B cell (primary cell): ENCODE measurements at regions not wholly inside any gene's neighbourhood (a gene's known extent, or its start where the extent isn't known, plus 50 kb on each side); places are given as distances from the start of the nearest gene placed in this dataset.

Experiments
- ATAC-seq: fragments of 200-7000 bp; cut with Tn5 transposase; one replicate; pipeline ENCODE4 v1.10.0; 2021; ENCODE audit warnings: low read depth, mild to moderate bottlenecking, moderate number of reproducible peaks, moderate library complexity
- CTCF ChIA-PET: fragments of 350-600 bp; sonication (Branson Sonifier 250); formaldehyde crosslinking; loops from one replicate; lab custom pipeline; 2021; ENCODE audit warnings: antibody characterized with exemption, inconsistent platforms; lab: Charles Lee
- POLR2A ChIA-PET: fragments of 350-600 bp; sonication (Branson Sonifier 250); formaldehyde crosslinking; loops from one replicate; lab custom pipeline; 2021; ENCODE audit warnings: antibody characterized with exemption; lab: Charles Lee
- DNase-seq: peaks from one replicate; pipeline ENCODE4 v3.0.0; 2013
- H2AFZ ChIP-seq: 2 replicates; pipeline ENCODE4 v1.6.1; 2012; ENCODE audit warnings: mild to moderate bottlenecking, low read depth, low read length; ENCODE audit not compliant: insufficient read depth, poor library complexity, severe bottlenecking
- H3K27ac ChIP-seq, 2 donors: 1 replicate in 1 of 2; 2 replicates in 1 of 2; pipeline ENCODE4 v1.5.1; 2012 to 2013; ENCODE audit warnings: low read length in 2 of 2, mild to moderate bottlenecking in 2 of 2, moderate library complexity in 1 of 2
- H3K27me3 ChIP-seq, 4 experiments: fragments of 200-600 bp in 1 of 4; sonication (generic) in 1 of 4; replicated peaks in 1 of 4; 1 replicate in 2 of 4; 2 replicates in 2 of 4; pipeline versions ENCODE4 v1.6.1 to v1.7.0; 2013 to 2016; ENCODE audit warnings: low read length in 3 of 4, mild to moderate bottlenecking in 2 of 4, mixed read lengths in 1 of 4, moderate library complexity in 1 of 4; ENCODE audit not compliant: insufficient read depth in 4 of 4, control insufficient read depth in 3 of 4; ENCODE audit errors: control extremely low read depth in 1 of 4
- H3K36me3 ChIP-seq, 2 experiments: replicated peaks in 1 of 2; 1 replicate in 1 of 2; 2 replicates in 1 of 2; pipeline versions ENCODE4 v1.6.1 to v1.7.1; 2013; ENCODE audit warnings: low read length in 1 of 2; ENCODE audit not compliant: insufficient read depth in 2 of 2, control insufficient read depth in 1 of 2; ENCODE audit errors: control extremely low read depth in 1 of 2, extremely low read depth in 1 of 2
- H3K4me1 ChIP-seq, 2 donors: fragments of 200-600 bp in 1 of 2; sonication (generic) in 1 of 2; 1 replicate in 1 of 2; 2 replicates in 1 of 2; pipeline versions ENCODE4 v1.5.1 to v1.6.1; 2013 to 2017; ENCODE audit warnings: low read length in 2 of 2; ENCODE audit not compliant: control insufficient read depth in 2 of 2, insufficient read depth in 2 of 2
- H3K4me2 ChIP-seq: replicated peaks from 2 replicates; pipeline ENCODE3; 2012; ENCODE audit warnings: mild to moderate bottlenecking, low read depth, low read length; ENCODE audit not compliant: poor library complexity, severe bottlenecking
- H3K4me3 ChIP-seq, 5 experiments: fragments of 200-600 bp in 1 of 5; sonication (generic) in 1 of 5; 1 replicate in 3 of 5; 2 replicates in 2 of 5; pipeline versions ENCODE4 v1.5.1 to v1.7.0; 2011 to 2016; ENCODE audit warnings: low read length in 4 of 5, mild to moderate bottlenecking in 4 of 5, low read depth in 2 of 5, control low read depth in 1 of 5, moderate library complexity in 1 of 5; ENCODE audit not compliant: insufficient read depth in 1 of 5; ENCODE audit errors: control extremely low read depth in 1 of 5, extremely low read depth in 1 of 5
- H3K79me2 ChIP-seq: fragments of 200-600 bp; sonication (generic); one replicate; pipeline ENCODE4 v1.6.0; 2016; ENCODE audit warnings: low read length; ENCODE audit not compliant: control insufficient read depth, insufficient read depth
- H3K9ac ChIP-seq: fragments of 200-600 bp; sonication (generic); 2 replicates; pipeline ENCODE4 v1.6.1; 2017; ENCODE audit warnings: mild to moderate bottlenecking, low read length, moderate library complexity
- H3K9me3 ChIP-seq, 3 donors: one replicate each; pipeline versions ENCODE4 v1.6.1 to v1.7.1; 2013; ENCODE audit warnings: low read length in 2 of 3; ENCODE audit not compliant: control insufficient read depth in 2 of 3, insufficient read depth in 1 of 3; ENCODE audit errors: control extremely low read depth in 1 of 3
- H4K20me1 ChIP-seq: 2 replicates; pipeline ENCODE4 v1.6.0; 2012; ENCODE audit warnings: mild to moderate bottlenecking, low read length; ENCODE audit not compliant: insufficient read depth, control insufficient read depth, poor library complexity, severe bottlenecking
- H3K27ac Mint-ChIP-seq: one replicate; pipeline ENCODE4 v1.8.0; 2021; ENCODE audit warnings: mixed read lengths
- H3K27me3 Mint-ChIP-seq: one replicate; pipeline ENCODE4 v1.8.0; 2021; ENCODE audit warnings: mixed read lengths
- H3K4me1 Mint-ChIP-seq: one replicate; pipeline ENCODE4 v1.8.0; 2021; ENCODE audit warnings: mixed read lengths
- H3K4me3 Mint-ChIP-seq: one replicate; pipeline ENCODE4 v1.8.0; 2021; ENCODE audit warnings: mixed read lengths
- H3K9me3 Mint-ChIP-seq: one replicate; pipeline ENCODE4 v1.8.0; 2022; ENCODE audit warnings: mixed read lengths; ENCODE audit not compliant: insufficient read depth
- EZH2 ChIP-seq: IDR thresholded peaks from 2 replicates; pipeline ENCODE4 v1.6.1; 2012; ENCODE audit warnings: borderline replicate concordance, low read depth, mild to moderate bottlenecking, moderate library complexity, low read length; ENCODE audit not compliant: insufficient read depth, poor library complexity, severe bottlenecking
- WGBS: methylation state at CpG from one replicate; pipeline ENCODE4 v1.1.5; 2013; ENCODE audit warnings: missing lambda C conversion rate; ENCODE audit not compliant: insufficient coverage; 5-methylcytosine and 5-hydroxymethylcytosine counted together
- intact Hi-C: fragments of 100-400 bp; cut with micrococcal nuclease; formaldehyde crosslinking; loops from one replicate; pipeline ENCODE4 v1.10.0; 2022
- TF ChIP-seq, protein P1 (sequence below): fragments of 200-600 bp; IDR thresholded peaks from one replicate; pipeline ENCODE4 v1.8.0; 2022; ENCODE audit warnings: antibody characterized with exemption, mild to moderate bottlenecking

DNA sequence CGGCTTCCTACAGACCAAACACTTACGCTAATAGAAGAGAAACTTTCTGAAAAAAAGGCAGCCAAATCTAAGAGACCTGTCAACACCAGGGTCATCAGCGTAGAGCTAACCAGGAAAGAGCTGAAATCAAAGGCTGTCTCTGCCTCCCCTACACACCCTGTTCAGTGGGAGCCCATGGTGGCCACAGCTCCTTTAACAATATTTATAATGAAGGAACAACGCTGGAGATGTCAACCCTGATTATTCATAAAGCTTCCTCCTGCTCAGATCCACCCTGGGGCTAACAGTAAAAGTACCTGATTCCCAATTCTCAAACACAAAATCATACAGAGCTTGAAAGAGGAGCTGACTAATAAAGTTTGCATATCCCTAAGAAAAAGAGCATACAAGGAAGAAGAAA is 133.7 kb downstream of the ANXA2 start:
- Mint-ChIP-seq H3K4me3 (no peak overlapping the region), H3K27me3 (peaks cover 7% of the 10 kb centered on the region), H3K9me3 (no peaks in the 10 kb centered on the region), H3K4me1 (no peaks in the 10 kb centered on the region), H3K27ac (no peak overlapping the region)
- H3K79me2 ChIP-seq = no peaks in the 10 kb centered on the region
- intact Hi-C loops = no loop called here
- TF ChIP-seq EZH2 = no peak
- TF ChIP-seq, protein P1, sequence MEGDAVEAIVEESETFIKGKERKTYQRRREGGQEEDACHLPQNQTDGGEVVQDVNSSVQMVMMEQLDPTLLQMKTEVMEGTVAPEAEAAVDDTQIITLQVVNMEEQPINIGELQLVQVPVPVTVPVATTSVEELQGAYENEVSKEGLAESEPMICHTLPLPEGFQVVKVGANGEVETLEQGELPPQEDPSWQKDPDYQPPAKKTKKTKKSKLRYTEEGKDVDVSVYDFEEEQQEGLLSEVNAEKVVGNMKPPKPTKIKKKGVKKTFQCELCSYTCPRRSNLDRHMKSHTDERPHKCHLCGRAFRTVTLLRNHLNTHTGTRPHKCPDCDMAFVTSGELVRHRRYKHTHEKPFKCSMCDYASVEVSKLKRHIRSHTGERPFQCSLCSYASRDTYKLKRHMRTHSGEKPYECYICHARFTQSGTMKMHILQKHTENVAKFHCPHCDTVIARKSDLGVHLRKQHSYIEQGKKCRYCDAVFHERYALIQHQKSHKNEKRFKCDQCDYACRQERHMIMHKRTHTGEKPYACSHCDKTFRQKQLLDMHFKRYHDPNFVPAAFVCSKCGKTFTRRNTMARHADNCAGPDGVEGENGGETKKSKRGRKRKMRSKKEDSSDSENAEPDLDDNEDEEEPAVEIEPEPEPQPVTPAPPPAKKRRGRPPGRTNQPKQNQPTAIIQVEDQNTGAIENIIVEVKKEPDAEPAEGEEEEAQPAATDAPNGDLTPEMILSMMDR = no peak
- H3K9me3 ChIP-seq = no peaks in the 10 kb centered on the region
- ATAC-seq = no peak
- ChIA-PET POLR2A (no interaction called here), CTCF (no interaction called here)
- 100% methylated on average over 1 of the region's 4 CpGs for WGBS
- H3K27ac ChIP-seq = no peak overlapping the region
- no peak overlapping the region for H3K9ac ChIP-seq
- no peak overlapping the region for H2AFZ ChIP-seq
- no peak for DNase-seq
- H3K36me3 ChIP-seq = no peaks in the 10 kb centered on the region
- no peak overlapping the region for H3K4me3 ChIP-seq
- no peak overlapping the region for H3K4me2 ChIP-seq
- H3K4me1 ChIP-seq = no peaks in the 10 kb centered on the region
- no peaks in the 10 kb centered on the region for H4K20me1 ChIP-seq
- peaks cover 0 to 3% (median 2%) of the 10 kb centered on the region in 4 experiments for H3K27me3 ChIP-seq

DNA sequence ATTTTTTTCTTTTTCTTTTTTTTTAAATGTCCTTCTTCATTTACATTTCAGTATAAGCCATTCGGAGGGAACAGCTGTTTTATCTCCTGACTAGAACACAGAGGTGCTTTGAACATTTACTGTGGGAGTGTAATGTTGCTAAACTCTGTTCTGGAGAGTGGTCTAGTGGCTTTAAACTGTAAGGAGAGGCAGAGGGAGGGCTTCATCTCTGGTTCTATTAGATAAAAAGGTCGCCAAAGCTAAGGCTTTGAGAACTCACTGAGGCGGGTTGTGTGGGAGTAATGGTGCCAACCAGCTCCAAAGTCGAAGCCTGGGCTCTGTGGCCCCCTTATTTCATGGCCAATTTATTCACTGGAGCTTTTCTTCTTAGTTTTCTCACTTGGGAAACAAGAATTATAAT is 133.2 kb downstream of the ANXA2 start:
- ChIA-PET CTCF (no interaction called here), POLR2A (no interaction called here)
- Histone ChIP-seq H3K9ac (no peak overlapping the region), H3K9me3 (no peaks in the 10 kb centered on the region), H3K4me1 (no peaks in the 10 kb centered on the region), H3K36me3 (no peaks in the 10 kb centered on the region), H4K20me1 (no peaks in the 10 kb centered on the region), H3K27ac (no peak overlapping the region), H3K79me2 (no peaks in the 10 kb centered on the region), H3K4me3 (no peak overlapping the region), H3K4me2 (no peak overlapping the region), H3K27me3 (peaks cover 0 to 3% (median 2%) of the 10 kb centered on the region in 4 experiments), H2AFZ (no peak overlapping the region)
- no peak overlapping the region for H3K27ac Mint-ChIP-seq
- intact Hi-C loops = no loop called here
- WGBS = 83% methylated on average over 2 of the region's 4 CpGs
- no peak for DNase-seq
- H3K4me3 Mint-ChIP-seq = no peak overlapping the region
- H3K27me3 Mint-ChIP-seq = peaks cover 4% of the 10 kb centered on the region
- H3K4me1 Mint-ChIP-seq = no peaks in the 10 kb centered on the region
- ATAC-seq = no peak
- TF ChIP-seq, protein P1 = no peak
- TF ChIP-seq EZH2 = no peak
- no peaks in the 10 kb centered on the region for H3K9me3 Mint-ChIP-seq
